ENCODE measurements at regions not wholly inside any gene's neighbourhood (a gene's known extent, or its start where the extent isn't known, plus 50 kb on each side); places are given as distances from the start of the nearest gene placed in this dataset.
A peak's percentile ranks its signal among the peaks of the same experiment; 100 is the strongest.

GRCh38 chr16:85557971-85558657 is 55.0 kb upstream of the GSE1 start:
- peak overlapping the region; percentile 89 for H3K4me3 ChIP-seq (ENCODE audit: low read length)
- peak overlapping the region; percentile 92 for H3K9ac ChIP-seq (ENCODE audit: low read length)
- H3K27me3 ChIP-seq (replicated peaks; ENCODE audit: control insufficient read depth, insufficient read depth, low read length) = no peaks in the 10 kb centered on the region
- H3K36me3 ChIP-seq (ENCODE audit: control insufficient read depth, insufficient read depth, low read length, severe bottlenecking) = no peaks in the 10 kb centered on the region
- H3K9me3 ChIP-seq (ENCODE audit: control insufficient read depth, low read length) = no peaks in the 10 kb centered on the region
- no peak for DNase-seq (ENCODE audit: low read depth)
- H3K4me1 ChIP-seq (ENCODE audit: control insufficient read depth, insufficient read depth, low read length) = peaks cover 55% of the 10 kb centered on the region

- Histone ChIP-seq H3K9me3 (ENCODE audit: control insufficient read depth, low read length) (no peaks in the 10 kb centered on the region), H3K4me3 (ENCODE audit: low read length) (no peak overlapping the region), H3K36me3 (ENCODE audit: control insufficient read depth, insufficient read depth, low read length, severe bottlenecking) (no peaks in the 10 kb centered on the region), H3K27me3 (replicated peaks; ENCODE audit: control insufficient read depth, insufficient read depth, low read length) (no peaks in the 10 kb centered on the region), H3K9ac (ENCODE audit: low read length) (no peak overlapping the region), H3K4me1 (ENCODE audit: control insufficient read depth, insufficient read depth, low read length) (peaks cover 62% of the 10 kb centered on the region)
- DNase-seq (ENCODE audit: low read depth) = no peak
These were observed 52.2 kb upstream of the GSE1 start for GRCh38 chr16:85560932-85561247.

GRCh38 chr16:85561248-85562092 is 51.7 kb upstream of the GSE1 start:
- Histone ChIP-seq H3K27me3 (replicated peaks; ENCODE audit: control insufficient read depth, insufficient read depth, low read length) (no peaks in the 10 kb centered on the region), H3K36me3 (ENCODE audit: control insufficient read depth, insufficient read depth, low read length, severe bottlenecking) (no peaks in the 10 kb centered on the region), H3K9me3 (ENCODE audit: control insufficient read depth, low read length) (no peaks in the 10 kb centered on the region), H3K4me1 (ENCODE audit: control insufficient read depth, insufficient read depth, low read length) (peaks cover 62% of the 10 kb centered on the region), H3K4me3 (ENCODE audit: low read length) (no peak overlapping the region), H3K9ac (ENCODE audit: low read length) (peak overlapping the region; percentile 11)
- DNase-seq (ENCODE audit: low read depth) = no peak

- peaks cover 62% of the 10 kb centered on the region for H3K4me1 ChIP-seq (ENCODE audit: control insufficient read depth, insufficient read depth, low read length)
- H3K9ac ChIP-seq (ENCODE audit: low read length) = peak overlapping the region; percentile 11
- no peak overlapping the region for H3K4me3 ChIP-seq (ENCODE audit: low read length)
- DNase-seq (ENCODE audit: low read depth) = no peak
- no peaks in the 10 kb centered on the region for H3K36me3 ChIP-seq (ENCODE audit: control insufficient read depth, insufficient read depth, low read length, severe bottlenecking)
- H3K9me3 ChIP-seq (ENCODE audit: control insufficient read depth, low read length) = no peaks in the 10 kb centered on the region
- no peaks in the 10 kb centered on the region for H3K27me3 ChIP-seq (replicated peaks; ENCODE audit: control insufficient read depth, insufficient read depth, low read length)
These were observed 50.9 kb upstream of the GSE1 start for GRCh38 chr16:85562093-85562786.

- Histone ChIP-seq H3K9me3 (ENCODE audit: control insufficient read depth, low read length) (no peaks in the 10 kb centered on the region), H3K36me3 (ENCODE audit: control insufficient read depth, insufficient read depth, low read length, severe bottlenecking) (no peaks in the 10 kb centered on the region), H3K4me1 (ENCODE audit: control insufficient read depth, insufficient read depth, low read length) (peaks cover 62% of the 10 kb centered on the region), H3K9ac (ENCODE audit: low read length) (peak overlapping the region; percentile 41), H3K4me3 (ENCODE audit: low read length) (no peak overlapping the region), H3K27me3 (replicated peaks; ENCODE audit: control insufficient read depth, insufficient read depth, low read length) (no peaks in the 10 kb centered on the region)
- DNase-seq (ENCODE audit: low read depth) = no peak
These were observed 50.1 kb upstream of the GSE1 start for GRCh38 chr16:85563034-85563433.

All from adipocyte (in vitro differentiated cells).